VCaP (cell line): ENCODE measurements at regions not wholly inside any gene's neighbourhood (a gene's known extent, or its start where the extent isn't known, plus 50 kb on each side); places are given as distances from the start of the nearest gene placed in this dataset.
"Not testable (repeated sequence)": the region's sequence is repeated elsewhere in the genome, so short reads cannot be mapped to it uniquely, and the experiment has no call there.

Experiments used
- H3K27ac ChIP-seq: fragments of 450-650 bp; 2 replicates; pipeline ENCODE4 v1.5.1; 2017
- CTCF ChIP-seq: fragments of 450-650 bp; conservative IDR thresholded peaks from 2 replicates; pipeline ENCODE4 v1.5.1; 2017; ENCODE audit warnings: mild to moderate bottlenecking, moderate library complexity

GRCh38 chr22:11324439-11325037 is 4203.5 kb upstream of the OR11H1 start:
- H3K27ac ChIP-seq: not testable (repeated sequence)

GRCh38 chr22:11325767-11326166 is 4202.2 kb upstream of the OR11H1 start:
- no peak overlapping the region for H3K27ac ChIP-seq
- no peak for TF ChIP-seq CTCF

- not testable (repeated sequence) for H3K27ac ChIP-seq
These were observed 4186.5 kb upstream of the OR11H1 start for GRCh38 chr22:11341387-11342068.

- H3K27ac ChIP-seq: not testable (repeated sequence)
These were observed 4176.8 kb upstream of the OR11H1 start for GRCh38 chr22:11351181-11351580.

GRCh38 chr22:11352287-11352686 is 4175.7 kb upstream of the OR11H1 start:
- H3K27ac ChIP-seq: not testable (repeated sequence)

- no peak overlapping the region for H3K27ac ChIP-seq
- no peak for TF ChIP-seq CTCF
These were observed 4167.4 kb upstream of the OR11H1 start for GRCh38 chr22:11360632-11361031.

- not testable (repeated sequence) for H3K27ac ChIP-seq
These were observed 4166.5 kb upstream of the OR11H1 start for GRCh38 chr22:11361496-11361895.

- H3K27ac ChIP-seq: not testable (repeated sequence)
These were observed 4158.2 kb upstream of the OR11H1 start for GRCh38 chr22:11369612-11370307.

GRCh38 chr22:11370311-11370710 is 4157.7 kb upstream of the OR11H1 start:
- not testable (repeated sequence) for H3K27ac ChIP-seq
